Right hindlimb (tissue), 1 donor: ENCODE measurements at regions not wholly inside any gene's neighbourhood (a gene's known extent, or its start where the extent isn't known, plus 50 kb on each side); places are given as distances from the start of the nearest gene placed in this dataset.
A peak's percentile ranks its signal among the peaks of the same experiment; 100 is the strongest.

Experiments
- DNase-seq: peaks from one replicate; pipeline ENCODE4 v3.0.0-alpha.2; 2018

DNA sequence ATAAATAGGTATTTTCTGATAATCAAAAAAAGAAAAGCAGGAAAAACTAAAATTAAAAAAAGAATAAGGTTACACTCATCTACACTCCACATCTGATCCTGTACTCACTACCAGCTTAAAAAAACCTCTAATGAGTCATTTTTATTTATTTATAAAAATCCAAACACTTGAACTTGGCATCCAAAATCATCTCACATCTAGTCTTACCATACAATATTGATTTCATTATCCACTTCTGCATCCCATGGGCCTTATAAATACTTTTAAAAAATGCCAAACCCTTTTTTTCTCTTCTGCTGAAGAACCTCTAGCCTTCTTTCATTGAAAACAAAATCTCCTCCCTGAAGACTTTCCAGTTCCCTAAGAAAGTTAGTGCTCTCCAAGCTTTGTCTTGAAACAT, 109.7 kb downstream of the TMTC3 start:
- DNase-seq: no peak

GRCh38 chr12:88253371-88253978, 111.4 kb downstream of the TMTC3 start:
- no peak for DNase-seq

- DNase-seq: no peak
Measured at GRCh38 chr12:88255224-88255623, 113.1 kb downstream of the TMTC3 start.

- DNase-seq: no peak
Measured at GRCh38 chr12:88255847-88256246, 113.7 kb downstream of the TMTC3 start.

DNA sequence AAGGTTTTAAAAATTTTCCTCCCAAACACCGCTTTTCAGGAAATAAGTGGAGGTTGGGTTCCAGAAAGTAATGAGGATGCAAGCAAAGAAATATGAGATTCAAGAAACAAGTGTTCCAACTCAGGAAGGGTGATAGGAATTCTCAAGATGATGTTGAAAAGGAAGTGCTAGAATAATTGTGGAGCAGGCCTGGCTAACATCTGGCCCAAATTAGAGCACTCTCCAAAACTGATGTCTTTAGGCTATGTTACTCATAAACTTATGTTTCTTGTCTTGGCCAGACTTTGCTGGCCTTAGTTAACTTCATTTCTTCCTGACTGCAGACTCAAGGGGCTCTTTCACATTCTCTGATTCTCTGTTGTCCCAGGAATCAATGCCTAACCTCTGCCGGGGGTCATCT, 116.3 kb downstream of the TMTC3 start:
- DNase-seq: peak; percentile 46

- no peak for DNase-seq
Measured at GRCh38 chr12:88266806-88267360, 124.8 kb downstream of the TMTC3 start.

GRCh38 chr12:88267630-88268029, 125.5 kb downstream of the TMTC3 start:
- DNase-seq: no peak

- no peak for DNase-seq
Measured at GRCh38 chr12:88272456-88272855, 130.3 kb downstream of the TMTC3 start.

DNA sequence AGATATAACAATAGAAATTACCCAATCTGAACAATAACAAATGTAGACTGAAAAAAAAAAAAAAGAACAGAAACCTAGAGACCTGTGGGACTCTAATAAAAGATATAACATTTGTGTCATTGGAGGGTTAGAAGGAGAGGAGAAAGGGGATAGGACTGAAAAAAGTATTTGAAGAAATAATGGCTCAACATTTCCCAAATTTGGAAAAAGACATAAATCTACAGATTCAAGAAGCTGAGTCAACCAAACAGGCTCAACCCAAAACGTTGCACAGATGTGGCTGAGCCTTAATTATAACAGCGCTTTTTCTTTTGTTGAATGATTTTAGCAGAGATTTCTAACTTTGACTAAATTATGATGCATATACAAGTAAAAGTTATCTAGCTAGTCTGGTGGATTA, 131.3 kb downstream of the TMTC3 start:
- DNase-seq: no peak

DNA sequence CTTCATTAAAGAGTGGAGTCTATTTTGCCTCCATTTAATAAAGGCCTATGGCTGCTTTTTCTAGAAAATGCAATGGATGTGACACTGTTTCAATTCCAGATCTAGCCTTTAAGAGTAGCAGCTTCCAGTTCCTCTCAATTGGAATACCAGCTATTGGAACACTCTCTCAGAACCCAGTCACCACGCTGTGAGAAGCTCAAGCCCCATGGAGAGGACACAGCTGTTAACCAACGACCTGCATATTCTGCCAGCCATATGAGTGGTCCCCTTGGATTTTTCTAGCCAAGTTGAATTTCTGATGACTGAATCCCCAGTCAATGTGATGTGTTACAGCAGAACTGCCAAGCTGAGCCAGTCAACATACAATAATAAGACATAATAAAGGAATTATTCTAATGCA, 131.8 kb downstream of the TMTC3 start:
- DNase-seq: no peak

GRCh38 chr12:88291498-88292131, 149.5 kb downstream of the TMTC3 start:
- no peak for DNase-seq

DNA sequence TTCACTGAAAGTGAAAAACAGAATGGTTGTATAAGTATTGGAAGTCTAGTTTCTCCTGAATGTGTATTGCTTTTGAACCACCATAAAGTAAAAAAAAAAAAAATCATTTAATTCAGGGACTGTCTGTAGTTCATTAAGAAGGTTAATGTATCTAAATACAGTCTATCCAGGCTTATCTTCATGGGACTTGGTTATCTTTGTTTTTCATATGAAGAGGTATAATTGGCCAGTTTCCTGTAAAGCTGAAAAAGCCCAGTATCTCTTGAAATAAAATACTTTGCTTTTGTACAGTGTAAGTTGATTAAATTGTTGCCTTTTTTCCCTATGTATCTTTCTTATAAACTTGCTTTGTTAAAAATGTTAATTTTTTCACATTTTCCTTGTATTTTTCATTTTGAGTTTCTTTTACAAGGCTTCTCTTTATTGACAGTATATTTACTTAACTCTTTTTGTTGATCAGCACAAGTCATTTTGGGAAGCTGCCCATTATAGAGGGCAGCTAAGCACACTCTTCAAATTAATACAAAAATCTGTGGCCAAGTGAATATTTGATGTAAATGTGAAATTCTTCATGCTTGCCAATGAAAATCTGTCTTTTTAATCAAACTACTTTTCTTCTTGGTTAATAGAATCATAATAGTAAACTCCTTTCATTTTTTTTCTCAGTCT, 156.0 kb downstream of the TMTC3 start:
- DNase-seq: no peak

- DNase-seq: no peak
Measured at GRCh38 chr12:88298761-88299242, 156.7 kb downstream of the TMTC3 start.

- no peak for DNase-seq
Measured at GRCh38 chr12:88299567-88300101, 157.5 kb downstream of the TMTC3 start.

DNA sequence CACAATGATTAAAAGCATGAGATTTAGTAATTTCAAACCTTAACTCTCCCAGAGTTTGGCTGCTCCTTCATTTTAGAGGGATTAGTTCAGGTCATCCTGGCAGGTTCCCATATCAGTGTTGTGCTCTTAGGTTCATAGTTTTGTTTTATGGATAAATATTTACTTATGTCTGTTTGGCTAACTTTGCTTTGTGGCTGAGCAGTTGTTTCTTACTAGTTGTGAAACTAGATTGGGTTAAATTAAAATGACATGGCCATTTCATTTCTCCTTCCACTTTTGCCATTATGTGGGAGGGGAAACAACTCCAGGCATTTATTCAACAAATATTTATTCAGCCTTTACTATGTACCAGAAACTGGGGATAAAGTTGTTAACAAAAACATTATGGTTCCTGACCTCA, 158.8 kb downstream of the TMTC3 start:
- no peak for DNase-seq

GRCh38 chr12:88303335-88303734, 161.2 kb downstream of the TMTC3 start:
- DNase-seq: no peak

DNA sequence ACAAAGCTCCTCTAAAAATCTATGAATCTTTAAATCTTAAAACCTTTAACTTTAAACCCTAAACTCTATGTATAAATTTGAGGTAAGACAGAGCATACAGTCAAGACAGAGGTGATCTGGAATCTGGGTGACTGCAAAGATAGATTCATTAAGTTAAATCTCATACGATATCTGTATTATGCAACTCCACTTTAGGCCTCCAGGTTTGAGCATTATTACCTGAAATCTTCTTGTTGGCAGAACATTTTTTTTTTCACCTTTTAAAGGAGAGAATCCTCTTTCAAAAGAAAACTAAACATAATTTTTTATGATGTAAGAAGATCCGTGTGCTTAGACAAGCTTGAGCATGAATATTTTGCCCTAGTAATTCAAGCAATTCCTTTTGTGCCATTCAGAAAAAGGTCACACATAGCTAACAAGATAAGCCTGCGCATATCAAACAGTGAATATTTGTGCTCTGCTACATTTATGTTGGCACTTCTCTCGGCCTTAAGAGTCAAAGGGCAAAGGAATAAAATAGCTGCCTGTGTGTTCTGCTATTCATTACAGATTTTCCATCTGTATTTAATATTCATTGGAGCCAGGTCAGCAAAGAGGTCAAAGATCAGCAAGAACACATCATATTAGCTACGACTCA, 163.3 kb downstream of the TMTC3 start:
- DNase-seq: no peak

DNA sequence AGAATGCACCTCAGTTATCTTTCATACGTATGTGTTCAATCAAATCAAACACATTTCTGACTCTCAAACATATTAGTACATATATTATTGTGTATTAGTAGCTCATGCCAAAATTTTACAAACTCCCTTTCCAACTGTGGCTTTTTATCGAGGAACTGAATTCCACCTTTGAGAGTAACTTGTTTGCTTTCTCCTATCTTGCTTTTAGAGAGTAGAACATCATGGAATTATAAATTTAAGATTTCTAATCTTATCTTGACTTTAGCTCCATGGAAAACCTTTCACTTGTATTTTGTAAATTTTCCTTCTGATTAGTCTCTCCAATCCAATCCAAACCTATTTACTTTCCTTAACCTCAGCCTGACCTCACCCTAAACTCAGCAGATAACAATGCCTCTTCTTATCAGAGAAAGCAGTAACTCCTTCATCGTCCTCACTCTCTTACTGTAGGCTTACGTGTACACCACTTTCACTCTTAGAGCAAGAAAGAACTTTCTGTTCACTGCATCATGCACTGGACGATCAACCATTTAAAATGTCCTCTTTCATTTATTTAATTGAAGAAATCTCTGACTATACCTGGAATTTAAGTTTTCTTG, 164.5 kb downstream of the TMTC3 start:
- no peak for DNase-seq

- no peak for DNase-seq
Measured at GRCh38 chr12:88307961-88308360, 165.9 kb downstream of the TMTC3 start.

GRCh38 chr12:88308825-88309224, 166.7 kb downstream of the TMTC3 start:
- no peak for DNase-seq

DNA sequence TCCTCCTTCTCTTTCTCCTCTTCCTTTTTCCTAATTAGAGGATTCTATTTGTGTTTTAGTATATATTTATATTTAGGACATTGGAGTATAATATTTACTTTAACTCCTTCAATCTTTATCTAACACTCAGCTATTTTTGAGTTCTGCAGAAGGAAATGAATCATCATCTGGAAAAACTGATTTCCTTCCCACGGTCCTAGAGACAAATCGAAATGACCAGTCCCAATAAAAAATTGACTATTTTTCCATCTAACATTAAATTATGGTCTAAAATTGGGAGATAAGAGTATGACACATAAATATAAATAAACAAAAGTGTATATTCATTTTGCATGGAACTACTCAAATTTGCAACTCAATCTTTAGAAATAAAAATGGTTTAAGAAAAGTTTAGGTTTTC, 167.4 kb downstream of the TMTC3 start:
- no peak for DNase-seq

DNA sequence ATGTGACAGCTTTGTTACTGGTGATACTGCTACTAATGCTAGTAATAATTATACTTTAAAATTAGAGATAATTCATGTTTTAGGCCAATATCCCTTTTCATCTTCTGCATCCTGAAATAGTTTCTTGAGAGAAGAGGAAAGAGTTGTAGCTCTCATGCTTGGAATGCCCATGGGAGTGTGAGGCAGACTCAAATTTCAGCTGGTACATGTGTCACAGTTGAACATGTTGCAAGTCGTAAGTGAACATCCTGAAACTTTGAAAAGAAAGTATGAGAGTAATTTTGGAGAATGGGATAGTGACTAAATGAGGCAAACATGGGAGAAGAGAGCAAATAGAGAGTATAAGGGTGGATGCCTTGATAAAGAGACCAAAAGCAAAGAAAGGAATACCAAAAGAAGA, 168.0 kb downstream of the TMTC3 start:
- no peak for DNase-seq

DNA sequence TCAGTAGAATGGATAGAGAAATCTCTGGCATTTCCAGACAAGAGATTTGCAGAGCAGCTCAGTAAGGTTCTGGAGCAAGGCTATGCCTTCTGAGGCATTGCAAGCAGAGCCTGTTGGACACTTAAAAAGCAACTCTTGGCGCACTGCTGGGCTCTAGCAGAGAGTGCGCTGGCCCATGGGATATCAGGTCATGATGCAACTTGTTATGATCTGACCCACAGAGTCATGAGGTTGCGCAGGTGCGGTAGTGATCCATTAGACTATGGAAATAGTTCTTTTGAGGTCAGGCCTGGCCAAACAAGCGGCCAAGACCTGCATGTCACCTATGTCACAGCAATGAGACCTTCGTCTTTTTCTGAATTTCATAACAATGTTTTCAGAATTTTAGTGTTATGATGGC, 168.6 kb downstream of the TMTC3 start:
- DNase-seq: no peak
